Endodermal cell (in vitro differentiated cells): ENCODE measurements at regions not wholly inside any gene's neighbourhood (a gene's known extent, or its start where the extent isn't known, plus 50 kb on each side); places are given as distances from the start of the nearest gene placed in this dataset.
A peak's percentile ranks its signal among the peaks of the same experiment; 100 is the strongest.

Experiments used
- DNase-seq: peaks from one replicate; pipeline ENCODE4 v3.0.0-alpha.2; 2017
- H3K27ac ChIP-seq: 2 replicates; pipeline ENCODE4 v1.5.1; 2013; ENCODE audit warnings: mild to moderate bottlenecking, low read depth, low read length, moderate library complexity
- H3K27me3 ChIP-seq: 2 replicates; pipeline ENCODE4 v1.6.1; 2013; ENCODE audit warnings: mild to moderate bottlenecking, low read length, moderate library complexity; ENCODE audit not compliant: insufficient read depth, control insufficient read depth, poor library complexity, severe bottlenecking
- H3K36me3 ChIP-seq: 2 replicates; pipeline ENCODE4 v1.7.0; 2013; ENCODE audit warnings: mild to moderate bottlenecking, low read length, moderate library complexity; ENCODE audit not compliant: control insufficient read depth, insufficient read depth
- H3K4me1 ChIP-seq: one replicate; pipeline ENCODE4 v1.7.0; 2013; ENCODE audit warnings: low read length; ENCODE audit not compliant: control insufficient read depth, insufficient read depth
- H3K4me3 ChIP-seq: 2 replicates; pipeline ENCODE4 v1.5.1; 2013; ENCODE audit warnings: mild to moderate bottlenecking, low read length, moderate library complexity
- H3K9ac ChIP-seq: 2 replicates; pipeline ENCODE4 v1.6.1; 2013; ENCODE audit warnings: mild to moderate bottlenecking, low read length, moderate library complexity; ENCODE audit not compliant: poor library complexity, severe bottlenecking; ENCODE audit errors: extremely low read depth
- H3K9me3 ChIP-seq: 2 replicates; pipeline ENCODE4 v1.6.1; 2013; ENCODE audit warnings: mild to moderate bottlenecking, low read length, moderate library complexity; ENCODE audit not compliant: control insufficient read depth
- H3K27ac Mint-ChIP-seq: 2 replicates; pipeline ENCODE4 v1.8.0; 2020; ENCODE audit warnings: mixed read lengths
- H3K27me3 Mint-ChIP-seq: 2 replicates; pipeline ENCODE4 v1.8.0; 2021; ENCODE audit warnings: mild to moderate bottlenecking, mixed read lengths; ENCODE audit not compliant: insufficient read depth
- H3K36me3 Mint-ChIP-seq: 2 replicates; pipeline ENCODE4 v1.8.0; 2020; ENCODE audit warnings: low read depth, mixed read lengths
- H3K4me1 Mint-ChIP-seq: 2 replicates; pipeline ENCODE4 v1.8.0; 2020; ENCODE audit warnings: mixed read lengths
- H3K4me3 Mint-ChIP-seq: 2 replicates; pipeline ENCODE4 v1.8.0; 2020; ENCODE audit warnings: mild to moderate bottlenecking, moderate library complexity, mixed read lengths
- H3K9me3 Mint-ChIP-seq: 2 replicates; pipeline ENCODE4 v1.8.0; 2020; ENCODE audit warnings: mild to moderate bottlenecking, mixed read lengths
- WGBS, 2 experiments: methylation state at CpG; one replicate each; pipeline versions ENCODE4 v1.1.5 to v1.1.7; 2013; ENCODE audit warnings: missing lambda C conversion rate in 2 of 2, mixed read lengths in 1 of 2; ENCODE audit not compliant: insufficient coverage in 1 of 2, insufficient read length in 1 of 2; 5-methylcytosine and 5-hydroxymethylcytosine counted together
- TF ChIP-seq, protein P1 (sequence below): fragments of 200-600 bp; sonication (generic); conservative IDR thresholded peaks from 2 replicates; pipeline ENCODE4 v1.5.0; 2021; ENCODE audit warnings: antibody characterized with exemption, mild to moderate bottlenecking

DNA sequence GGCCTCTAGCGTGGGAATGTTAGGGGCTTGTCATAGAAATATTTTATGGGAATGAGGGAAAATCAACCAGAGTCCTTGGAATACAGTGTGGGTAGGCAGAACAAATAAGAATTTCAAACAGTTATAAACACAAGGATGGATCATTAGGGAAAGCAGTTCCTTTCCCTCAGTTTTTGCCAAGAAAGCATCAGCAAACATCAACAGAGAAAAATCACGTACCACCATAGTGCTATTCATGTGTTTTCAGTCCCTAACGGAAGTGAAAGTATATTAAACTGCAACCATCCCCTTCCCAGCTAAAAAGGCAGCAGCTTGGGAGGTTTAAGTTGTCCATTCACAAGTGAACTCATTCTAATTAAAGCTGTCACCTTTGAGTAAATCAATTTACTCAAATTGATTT, 334.4 kb upstream of the PCDH18 start:
- Histone ChIP-seq H3K27me3 (no peaks in the 10 kb centered on the region), H3K9me3 (no peaks in the 10 kb centered on the region), H3K4me1 (no peaks in the 10 kb centered on the region), H3K4me3 (no peak overlapping the region), H3K36me3 (no peaks in the 10 kb centered on the region), H3K27ac (no peak overlapping the region), H3K9ac (no peak overlapping the region)
- H3K27me3 Mint-ChIP-seq, result no peaks in the 10 kb centered on the region
- no peak overlapping the region for H3K4me3 Mint-ChIP-seq
- H3K36me3 Mint-ChIP-seq, result no peaks in the 10 kb centered on the region
- H3K27ac Mint-ChIP-seq, result no peak overlapping the region
- no peaks in the 10 kb centered on the region for H3K4me1 Mint-ChIP-seq
- 94 to 100% methylated on average over 2 to 3 of the region's 3 CpGs for WGBS, 2 experiments
- no peak for DNase-seq
- H3K9me3 Mint-ChIP-seq, result no peaks in the 10 kb centered on the region
- TF ChIP-seq, protein P1, sequence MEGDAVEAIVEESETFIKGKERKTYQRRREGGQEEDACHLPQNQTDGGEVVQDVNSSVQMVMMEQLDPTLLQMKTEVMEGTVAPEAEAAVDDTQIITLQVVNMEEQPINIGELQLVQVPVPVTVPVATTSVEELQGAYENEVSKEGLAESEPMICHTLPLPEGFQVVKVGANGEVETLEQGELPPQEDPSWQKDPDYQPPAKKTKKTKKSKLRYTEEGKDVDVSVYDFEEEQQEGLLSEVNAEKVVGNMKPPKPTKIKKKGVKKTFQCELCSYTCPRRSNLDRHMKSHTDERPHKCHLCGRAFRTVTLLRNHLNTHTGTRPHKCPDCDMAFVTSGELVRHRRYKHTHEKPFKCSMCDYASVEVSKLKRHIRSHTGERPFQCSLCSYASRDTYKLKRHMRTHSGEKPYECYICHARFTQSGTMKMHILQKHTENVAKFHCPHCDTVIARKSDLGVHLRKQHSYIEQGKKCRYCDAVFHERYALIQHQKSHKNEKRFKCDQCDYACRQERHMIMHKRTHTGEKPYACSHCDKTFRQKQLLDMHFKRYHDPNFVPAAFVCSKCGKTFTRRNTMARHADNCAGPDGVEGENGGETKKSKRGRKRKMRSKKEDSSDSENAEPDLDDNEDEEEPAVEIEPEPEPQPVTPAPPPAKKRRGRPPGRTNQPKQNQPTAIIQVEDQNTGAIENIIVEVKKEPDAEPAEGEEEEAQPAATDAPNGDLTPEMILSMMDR, result no peak

DNA sequence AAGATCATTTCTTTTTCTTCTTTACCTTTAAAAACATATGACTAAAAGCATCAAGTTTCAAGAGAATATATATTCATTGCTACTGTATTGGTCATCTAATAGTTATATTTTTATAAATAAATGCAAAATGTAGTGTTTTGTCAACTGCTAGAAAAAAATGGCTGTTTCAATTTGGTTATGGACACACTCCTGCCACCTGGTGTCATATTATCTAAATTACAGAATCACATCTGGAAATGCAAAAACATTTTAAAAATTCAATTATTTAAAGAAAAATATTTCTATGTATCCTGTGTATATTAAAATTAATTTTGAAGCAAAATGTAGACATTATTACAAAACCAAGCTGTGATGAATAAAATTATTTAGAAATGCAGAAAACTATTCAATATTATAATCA, 329.4 kb upstream of the PCDH18 start:
- H3K27me3 ChIP-seq, result no peaks in the 10 kb centered on the region
- Mint-ChIP-seq H3K36me3 (no peaks in the 10 kb centered on the region), H3K4me3 (no peak overlapping the region), H3K4me1 (no peaks in the 10 kb centered on the region), H3K27ac (no peak overlapping the region), H3K9me3 (no peaks in the 10 kb centered on the region), H3K27me3 (no peaks in the 10 kb centered on the region)
- no peaks in the 10 kb centered on the region for H3K36me3 ChIP-seq
- no peak overlapping the region for H3K9ac ChIP-seq
- no peak overlapping the region for H3K27ac ChIP-seq
- no peaks in the 10 kb centered on the region for H3K4me1 ChIP-seq
- TF ChIP-seq, protein P1, result peak; percentile 71
- DNase-seq, result no peak
- H3K9me3 ChIP-seq, result no peaks in the 10 kb centered on the region
- H3K4me3 ChIP-seq, result no peak overlapping the region

GRCh38 chr4:137853424-137853823, 321.1 kb upstream of the PCDH18 start:
- no peaks in the 10 kb centered on the region for H3K27me3 ChIP-seq
- H3K36me3 ChIP-seq, result no peaks in the 10 kb centered on the region
- TF ChIP-seq, protein P1, result no peak
- no peak overlapping the region for H3K27ac ChIP-seq
- H3K4me1 Mint-ChIP-seq, result no peaks in the 10 kb centered on the region
- WGBS, 2 experiments, result 96 to 98% methylated on average over 10 to 29 of the region's 29 CpGs
- H3K9ac ChIP-seq, result no peak overlapping the region
- no peaks in the 10 kb centered on the region for H3K4me1 ChIP-seq
- no peaks in the 10 kb centered on the region for H3K36me3 Mint-ChIP-seq
- DNase-seq, result no peak
- H3K9me3 Mint-ChIP-seq, result peaks cover 10% of the 10 kb centered on the region
- no peak overlapping the region for H3K27ac Mint-ChIP-seq
- H3K9me3 ChIP-seq, result no peaks in the 10 kb centered on the region
- no peak overlapping the region for H3K4me3 Mint-ChIP-seq
- no peak overlapping the region for H3K4me3 ChIP-seq
- H3K27me3 Mint-ChIP-seq, result no peaks in the 10 kb centered on the region
